Spleen (tissue), 11 donors: ENCODE measurements at regions not wholly inside any gene's neighbourhood (a gene's known extent, or its start where the extent isn't known, plus 50 kb on each side); places are given as distances from the start of the nearest gene placed in this dataset.

Experiments used
- DNase-seq: peaks from one replicate; pipeline ENCODE4 v3.0.0-alpha.2; 2020
- H3K27ac ChIP-seq, 8 donors: fragments of 200-600 bp; sonication (generic) in 7 of 8; 1 replicate in 4 of 8; 2 replicates in 4 of 8; pipeline versions ENCODE4 v1.5.0 to v1.8.0; 2016 to 2021; ENCODE audit warnings: inconsistent platforms in 4 of 8, mild to moderate bottlenecking in 4 of 8, moderate library complexity in 1 of 8
- H3K27me3 ChIP-seq, 7 donors: fragments of 200-600 bp; sonication (generic) in 6 of 7; replicated peaks in 1 of 7; 1 replicate in 4 of 7; 2 replicates in 3 of 7; pipeline versions ENCODE4 v1.5.0 to v1.8.0; 2016 to 2021; ENCODE audit warnings: inconsistent platforms in 3 of 7, mild to moderate bottlenecking in 1 of 7
- H3K36me3 ChIP-seq, 6 donors: fragments of 200-600 bp; sonication (generic) in 5 of 6; 1 replicate in 4 of 6; 2 replicates in 2 of 6; pipeline versions ENCODE4 v1.5.0 to v1.8.0; 2016 to 2021; ENCODE audit warnings: inconsistent platforms in 2 of 6
- H3K4me1 ChIP-seq, 6 donors: fragments of 200-600 bp; sonication (generic) in 5 of 6; 1 replicate in 3 of 6; 2 replicates in 3 of 6; pipeline versions ENCODE4 v1.5.0 to v1.8.0; 2016 to 2021; ENCODE audit warnings: inconsistent platforms in 3 of 6
- H3K4me3 ChIP-seq, 8 donors: fragments of 200-600 bp; sonication (generic) in 7 of 8; 1 replicate in 4 of 8; 2 replicates in 4 of 8; pipeline versions ENCODE4 v1.5.0 to v1.8.0; 2016 to 2021; ENCODE audit warnings: inconsistent platforms in 4 of 8, mild to moderate bottlenecking in 4 of 8, moderate library complexity in 2 of 8
- H3K9me3 ChIP-seq, 8 donors: fragments of 200-600 bp; sonication (generic) in 7 of 8; 1 replicate in 4 of 8; 2 replicates in 4 of 8; pipeline versions ENCODE4 v1.5.0 to v1.8.0; 2016 to 2021; ENCODE audit warnings: inconsistent platforms in 4 of 8
- POLR2A ChIP-seq, 3 donors: fragments of 450-650 bp; IDR thresholded peaks; one replicate each; pipeline ENCODE4 v1.5.1; 2017; ENCODE audit warnings: antibody characterized with exemption in 3 of 3, mild to moderate bottlenecking in 1 of 3
- POLR2AphosphoS5 ChIP-seq, 3 donors: sonication (generic); formaldehyde crosslinking; IDR thresholded peaks; one replicate each; pipeline ENCODE4 v1.5.1; 2017; ENCODE audit warnings: antibody characterized with exemption in 3 of 3
- WGBS, 5 donors: extraction: QIAGEN DNeasy Blood & Tissue Kit in 3 of 5; methylation state at CpG; one replicate each; pipeline versions ENCODE4 v1.1.5 to v1.1.7; 2013 to 2018; 5-methylcytosine and 5-hydroxymethylcytosine counted together
- intact Hi-C: fragments of 100-400 bp; cut with DNase I; formaldehyde crosslinking; loops from one replicate; pipeline ENCODE4 v1.15.0; 2023; ENCODE audit warnings: low total_unique reads
- TF ChIP-seq, protein P1 (sequence below), 11 experiments: fragments of 200-600 bp in 7 of 11; fragments of 450-650 bp in 4 of 11; sonication (generic) in 4 of 11; IDR thresholded peaks in 8 of 11; conservative IDR thresholded peaks in 3 of 11; 1 replicate in 7 of 11; 2 replicates in 4 of 11; pipeline versions ENCODE4 v1.4.0 to v1.8.0; 2016 to 2021; ENCODE audit warnings: antibody characterized with exemption in 11 of 11, inconsistent platforms in 4 of 11, mild to moderate bottlenecking in 1 of 11
- donor health status: healthy with polysubstance abuse.
- donor health status: DM: no; HTN: no; CAD: no; lungs with moderate emphysema.
- donor health status: DM: no; HTN: no; CAD: no.
- donor health status: Bipolar disorder and iron deficiency.
- donor health status: healthy.
- donor health status: DM: no; HTN: no; CAD: no.
- donor health status: DM: yes; HTN: yes; CAD: no.

DNA sequence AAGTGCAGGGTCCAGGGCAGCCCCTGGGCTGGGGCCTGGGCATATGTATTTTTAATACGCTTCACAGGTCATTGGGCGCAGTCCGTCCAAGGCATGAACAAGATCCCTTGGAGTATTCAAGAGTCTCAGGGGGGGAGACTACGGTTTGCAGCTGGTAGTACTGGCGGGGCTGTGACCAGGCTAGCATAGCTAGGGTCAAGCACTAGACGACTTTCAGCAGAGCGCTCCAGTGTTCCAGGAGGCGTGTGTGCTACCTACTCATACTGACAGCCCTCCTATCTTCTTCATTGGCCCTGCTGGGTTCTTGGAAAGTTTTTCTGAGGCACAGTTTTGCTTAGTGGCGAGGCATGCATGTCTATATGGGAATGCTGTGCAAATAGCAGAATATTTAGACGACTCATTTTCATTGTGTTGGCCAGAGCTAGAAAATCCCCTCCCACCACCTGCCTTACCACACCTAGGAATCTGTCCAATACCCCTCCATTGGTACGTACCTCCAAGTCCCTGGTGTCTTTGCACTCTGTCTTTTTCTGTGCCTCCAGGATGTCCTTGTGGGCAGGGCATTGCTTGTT is 68.2 kb downstream of the GLI2 start:
- DNase-seq, result no peak
- Histone ChIP-seq H3K27ac (no peak overlapping the region), H3K36me3 (no peaks in the 10 kb centered on the region), H3K9me3 (no peaks in the 10 kb centered on the region), H3K27me3 (no peaks in the 10 kb centered on the region), H3K4me3 (no peak overlapping the region), H3K4me1 (no peaks in the 10 kb centered on the region)
- TF ChIP-seq, protein P1, sequence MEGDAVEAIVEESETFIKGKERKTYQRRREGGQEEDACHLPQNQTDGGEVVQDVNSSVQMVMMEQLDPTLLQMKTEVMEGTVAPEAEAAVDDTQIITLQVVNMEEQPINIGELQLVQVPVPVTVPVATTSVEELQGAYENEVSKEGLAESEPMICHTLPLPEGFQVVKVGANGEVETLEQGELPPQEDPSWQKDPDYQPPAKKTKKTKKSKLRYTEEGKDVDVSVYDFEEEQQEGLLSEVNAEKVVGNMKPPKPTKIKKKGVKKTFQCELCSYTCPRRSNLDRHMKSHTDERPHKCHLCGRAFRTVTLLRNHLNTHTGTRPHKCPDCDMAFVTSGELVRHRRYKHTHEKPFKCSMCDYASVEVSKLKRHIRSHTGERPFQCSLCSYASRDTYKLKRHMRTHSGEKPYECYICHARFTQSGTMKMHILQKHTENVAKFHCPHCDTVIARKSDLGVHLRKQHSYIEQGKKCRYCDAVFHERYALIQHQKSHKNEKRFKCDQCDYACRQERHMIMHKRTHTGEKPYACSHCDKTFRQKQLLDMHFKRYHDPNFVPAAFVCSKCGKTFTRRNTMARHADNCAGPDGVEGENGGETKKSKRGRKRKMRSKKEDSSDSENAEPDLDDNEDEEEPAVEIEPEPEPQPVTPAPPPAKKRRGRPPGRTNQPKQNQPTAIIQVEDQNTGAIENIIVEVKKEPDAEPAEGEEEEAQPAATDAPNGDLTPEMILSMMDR (IDR thresholded peaks at IDR 0.05 in 8 of 11, conservative IDR thresholded peaks at IDR 0.05 in 3 of 11), result no peak
- TF ChIP-seq POLR2A (IDR thresholded peaks at IDR 0.05) (no peak), POLR2AphosphoS5 (IDR thresholded peaks at IDR 0.05) (no peak)
- 70 to 85% (median 76%) methylated on average over 11 of the region's 11 CpGs for WGBS, 5 donors
- intact Hi-C loops, result no loop called here

DNA sequence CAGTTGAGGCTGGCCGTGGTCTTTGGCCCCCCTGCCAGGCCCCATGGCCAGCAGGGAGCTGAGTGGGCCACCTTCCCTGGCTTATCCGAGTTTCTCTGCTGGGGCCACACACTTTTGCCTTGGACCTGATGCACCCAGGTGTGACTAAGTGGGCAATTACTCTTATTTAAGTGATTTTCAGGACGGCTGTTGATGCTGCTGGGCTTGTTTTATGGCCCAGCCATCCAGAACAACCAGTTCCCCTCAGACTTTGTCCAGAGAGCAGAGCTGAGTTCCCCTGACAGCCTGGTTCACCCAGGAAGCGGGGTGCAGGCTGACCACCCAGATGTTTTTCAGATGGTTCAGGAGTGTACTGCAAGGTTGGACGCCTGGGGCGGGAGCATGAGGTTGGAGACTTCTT is 68.8 kb downstream of the GLI2 start:
- no peak overlapping the region for H3K27ac ChIP-seq
- H3K9me3 ChIP-seq, result no peaks in the 10 kb centered on the region
- H3K36me3 ChIP-seq, result no peaks in the 10 kb centered on the region
- no peak overlapping the region for H3K4me3 ChIP-seq
- TF ChIP-seq POLR2A (IDR thresholded peaks at IDR 0.05) (no peak), POLR2AphosphoS5 (IDR thresholded peaks at IDR 0.05) (no peak)
- TF ChIP-seq, protein P1 (IDR thresholded peaks at IDR 0.05 in 8 of 11, conservative IDR thresholded peaks at IDR 0.05 in 3 of 11), result no peak
- H3K27me3 ChIP-seq, result no peaks in the 10 kb centered on the region
- intact Hi-C loops, result no loop called here
- DNase-seq, result no peak
- H3K4me1 ChIP-seq, result no peaks in the 10 kb centered on the region
- WGBS, 5 donors, result 74 to 89% (median 81%) methylated on average over 4 to 6 of the region's 6 CpGs

DNA sequence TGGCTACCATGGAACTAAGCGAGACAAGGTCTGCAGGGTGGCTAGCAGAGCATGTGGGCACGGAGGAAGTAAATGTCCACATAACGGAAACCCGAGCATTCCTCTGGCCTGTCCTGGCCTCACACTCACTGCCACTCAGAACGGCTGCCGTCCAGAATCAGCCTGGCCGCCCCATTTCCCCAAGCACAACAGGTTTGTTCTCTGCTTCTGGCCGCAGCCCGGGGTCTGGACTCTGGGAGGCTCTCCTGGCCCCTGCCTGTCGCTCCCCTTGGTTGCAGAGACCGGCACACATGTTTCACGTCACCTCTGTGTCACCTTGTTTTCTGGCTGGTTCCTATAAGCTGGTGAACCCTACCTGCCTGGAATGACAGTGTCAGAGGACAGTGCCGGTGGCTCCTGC is 69.3 kb downstream of the GLI2 start:
- H3K27ac ChIP-seq, result no peak overlapping the region
- intact Hi-C loops, result no loop called here
- DNase-seq, result no peak
- WGBS, 5 donors, result 90 to 96% (median 94%) methylated on average over 13 of the region's 13 CpGs
- H3K27me3 ChIP-seq, result no peaks in the 10 kb centered on the region
- no peaks in the 10 kb centered on the region for H3K9me3 ChIP-seq
- no peaks in the 10 kb centered on the region for H3K36me3 ChIP-seq
- H3K4me3 ChIP-seq, result no peak overlapping the region
- no peaks in the 10 kb centered on the region for H3K4me1 ChIP-seq
- TF ChIP-seq POLR2A (IDR thresholded peaks at IDR 0.05) (no peak), POLR2AphosphoS5 (IDR thresholded peaks at IDR 0.05) (no peak)
- TF ChIP-seq, protein P1 (IDR thresholded peaks at IDR 0.05 in 8 of 11, conservative IDR thresholded peaks at IDR 0.05 in 3 of 11), result no peak

DNA sequence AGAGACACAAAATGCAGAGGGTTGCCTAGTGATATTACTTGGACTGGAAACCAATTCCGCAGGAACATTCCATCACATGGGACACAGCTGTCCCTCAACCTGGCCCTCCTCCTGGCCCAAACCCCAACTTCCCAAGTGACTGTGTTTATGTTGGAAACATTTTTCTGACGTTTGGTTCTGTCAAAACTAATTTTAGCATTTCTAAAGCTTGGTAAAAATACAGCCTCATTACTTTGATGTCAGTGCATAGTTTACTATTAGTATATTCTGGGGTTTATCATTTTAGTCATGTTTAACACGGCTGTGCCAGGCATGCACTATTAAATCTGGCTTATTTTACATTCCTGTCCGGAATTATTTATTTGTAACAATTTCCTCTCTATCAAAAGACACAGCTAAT is 69.9 kb downstream of the GLI2 start:
- intact Hi-C loops, result no loop called here
- no peak for DNase-seq
- 74 to 85% (median 79%) methylated on average over 4 of the region's 4 CpGs for WGBS, 5 donors
- H3K4me1 ChIP-seq, result no peaks in the 10 kb centered on the region
- no peaks in the 10 kb centered on the region for H3K27me3 ChIP-seq
- H3K4me3 ChIP-seq, result no peak overlapping the region
- H3K27ac ChIP-seq, result no peak overlapping the region
- no peaks in the 10 kb centered on the region for H3K9me3 ChIP-seq
- TF ChIP-seq POLR2AphosphoS5 (IDR thresholded peaks at IDR 0.05) (no peak), POLR2A (IDR thresholded peaks at IDR 0.05) (no peak)
- TF ChIP-seq, protein P1 (IDR thresholded peaks at IDR 0.05 in 8 of 11, conservative IDR thresholded peaks at IDR 0.05 in 3 of 11), result no peak
- H3K36me3 ChIP-seq, result no peaks in the 10 kb centered on the region
